NB4 (cell line): ENCODE measurements at regions not wholly inside any gene's neighbourhood (a gene's known extent, or its start where the extent isn't known, plus 50 kb on each side); places are given as distances from the start of the nearest gene placed in this dataset.

Experiments used
- MAX ChIP-seq: IDR thresholded peaks from 2 replicates; pipeline ENCODE4 v1.6.1; 2011; ENCODE audit warnings: low read depth, low read length
- MYC ChIP-seq: IDR thresholded peaks from 2 replicates; pipeline ENCODE4 v1.6.1; 2011; ENCODE audit warnings: low read depth, low read length
- POLR2A ChIP-seq: IDR thresholded peaks from 2 replicates; pipeline ENCODE4 v1.6.1; 2011; ENCODE audit warnings: mild to moderate bottlenecking; ENCODE audit not compliant: insufficient read length; ENCODE audit errors: extremely low read depth
- TF ChIP-seq, protein P1 (sequence below): IDR thresholded peaks from one replicate; pipeline ENCODE4 v1.5.1; 2012; ENCODE audit warnings: low read depth, low read length

- TF ChIP-seq, protein P1, sequence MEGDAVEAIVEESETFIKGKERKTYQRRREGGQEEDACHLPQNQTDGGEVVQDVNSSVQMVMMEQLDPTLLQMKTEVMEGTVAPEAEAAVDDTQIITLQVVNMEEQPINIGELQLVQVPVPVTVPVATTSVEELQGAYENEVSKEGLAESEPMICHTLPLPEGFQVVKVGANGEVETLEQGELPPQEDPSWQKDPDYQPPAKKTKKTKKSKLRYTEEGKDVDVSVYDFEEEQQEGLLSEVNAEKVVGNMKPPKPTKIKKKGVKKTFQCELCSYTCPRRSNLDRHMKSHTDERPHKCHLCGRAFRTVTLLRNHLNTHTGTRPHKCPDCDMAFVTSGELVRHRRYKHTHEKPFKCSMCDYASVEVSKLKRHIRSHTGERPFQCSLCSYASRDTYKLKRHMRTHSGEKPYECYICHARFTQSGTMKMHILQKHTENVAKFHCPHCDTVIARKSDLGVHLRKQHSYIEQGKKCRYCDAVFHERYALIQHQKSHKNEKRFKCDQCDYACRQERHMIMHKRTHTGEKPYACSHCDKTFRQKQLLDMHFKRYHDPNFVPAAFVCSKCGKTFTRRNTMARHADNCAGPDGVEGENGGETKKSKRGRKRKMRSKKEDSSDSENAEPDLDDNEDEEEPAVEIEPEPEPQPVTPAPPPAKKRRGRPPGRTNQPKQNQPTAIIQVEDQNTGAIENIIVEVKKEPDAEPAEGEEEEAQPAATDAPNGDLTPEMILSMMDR = no peak
- TF ChIP-seq POLR2A (no peak), MYC (no peak), MAX (no peak)
These were observed 393.2 kb downstream of the SOX2 start for GRCh38 chr3:182104881-182105280.
